ENCODE measurements at regions not wholly inside any gene's neighbourhood (a gene's known extent, or its start where the extent isn't known, plus 50 kb on each side); places are given as distances from the start of the nearest gene placed in this dataset.
A peak's percentile ranks its signal among the peaks of the same experiment; 100 is the strongest.

GRCh38 chr6:105494688-105495087 lies 91.8 kb upstream of the PREP start:
- Histone ChIP-seq H3K27me3 (ENCODE audit: control insufficient read depth, insufficient read depth, low read length) (no peaks in the 10 kb centered on the region), H3K4me1 (ENCODE audit: control insufficient read depth, insufficient read depth, low read length) (peaks cover 4% of the 10 kb centered on the region), H3K4me2 (ENCODE audit: low read length) (no peak overlapping the region), H3K36me3 (ENCODE audit: insufficient read depth, low read length) (no peaks in the 10 kb centered on the region), H3K9ac (ENCODE audit: low read depth, low read length) (no peak overlapping the region), H3K4me3 (ENCODE audit: low read length) (no peak overlapping the region), H3K9me3 (replicated peaks; ENCODE audit: low read length) (no peaks in the 10 kb centered on the region)

DNA sequence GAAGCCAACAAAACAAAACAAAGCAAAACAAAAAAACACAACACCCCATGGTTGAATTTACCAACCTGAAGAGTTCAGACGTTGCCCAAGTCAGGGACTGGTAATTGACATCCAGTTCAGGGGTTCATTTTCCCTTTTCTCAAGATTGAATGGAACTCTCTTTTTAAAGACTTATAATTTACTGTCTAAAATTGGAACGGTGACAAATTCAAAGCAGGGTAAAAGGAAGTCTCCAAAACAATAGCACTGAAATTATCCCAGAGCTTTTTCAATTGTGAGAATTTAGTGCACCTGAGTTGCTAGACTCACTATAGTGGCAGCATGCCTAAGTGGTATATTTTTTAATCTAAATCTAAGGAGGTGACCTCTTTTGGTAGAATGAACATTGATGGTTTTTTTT lies 90.9 kb upstream of the PREP start:
- no peak overlapping the region for H3K4me3 ChIP-seq (ENCODE audit: low read length)
- H3K9me3 ChIP-seq (replicated peaks; ENCODE audit: low read length), result no peaks in the 10 kb centered on the region
- H3K27me3 ChIP-seq (ENCODE audit: control insufficient read depth, insufficient read depth, low read length), result no peaks in the 10 kb centered on the region
- H3K36me3 ChIP-seq (ENCODE audit: insufficient read depth, low read length), result no peaks in the 10 kb centered on the region
- no peak overlapping the region for H3K4me2 ChIP-seq (ENCODE audit: low read length)
- no peak overlapping the region for H3K9ac ChIP-seq (ENCODE audit: low read depth, low read length)
- H3K4me1 ChIP-seq (ENCODE audit: control insufficient read depth, insufficient read depth, low read length), result peaks cover under 1% of the 10 kb centered on the region

GRCh38 chr6:105492706-105493673 lies 90.1 kb upstream of the PREP start:
- Histone ChIP-seq H3K9me3 (replicated peaks; ENCODE audit: low read length) (no peaks in the 10 kb centered on the region), H3K36me3 (ENCODE audit: insufficient read depth, low read length) (no peaks in the 10 kb centered on the region), H3K4me2 (ENCODE audit: low read length) (no peak overlapping the region), H3K4me1 (ENCODE audit: control insufficient read depth, insufficient read depth, low read length) (peaks cover 3% of the 10 kb centered on the region), H3K4me3 (ENCODE audit: low read length) (no peak overlapping the region), H3K9ac (ENCODE audit: low read depth, low read length) (no peak overlapping the region), H3K27me3 (ENCODE audit: control insufficient read depth, insufficient read depth, low read length) (no peaks in the 10 kb centered on the region)

- Histone ChIP-seq H3K9ac (ENCODE audit: low read depth, low read length) (no peak overlapping the region), H3K27me3 (ENCODE audit: control insufficient read depth, insufficient read depth, low read length) (no peaks in the 10 kb centered on the region), H3K4me2 (ENCODE audit: low read length) (no peak overlapping the region), H3K36me3 (ENCODE audit: insufficient read depth, low read length) (no peaks in the 10 kb centered on the region), H3K4me1 (ENCODE audit: control insufficient read depth, insufficient read depth, low read length) (peaks cover 8% of the 10 kb centered on the region), H3K4me3 (ENCODE audit: low read length) (no peak overlapping the region), H3K9me3 (replicated peaks; ENCODE audit: low read length) (no peaks in the 10 kb centered on the region)
Observed at GRCh38 chr6:105489216-105489530, 86.3 kb upstream of the PREP start.

- H3K27me3 ChIP-seq (ENCODE audit: control insufficient read depth, insufficient read depth, low read length), result no peaks in the 10 kb centered on the region
- H3K36me3 ChIP-seq (ENCODE audit: insufficient read depth, low read length), result no peaks in the 10 kb centered on the region
- H3K9ac ChIP-seq (ENCODE audit: low read depth, low read length), result peak overlapping the region; percentile 8
- H3K4me2 ChIP-seq (ENCODE audit: low read length), result peak overlapping the region; percentile 29
- no peaks in the 10 kb centered on the region for H3K9me3 ChIP-seq (replicated peaks; ENCODE audit: low read length)
- H3K4me3 ChIP-seq (ENCODE audit: low read length), result no peak overlapping the region
- H3K4me1 ChIP-seq (ENCODE audit: control insufficient read depth, insufficient read depth, low read length), result peaks cover 13% of the 10 kb centered on the region
Observed at GRCh38 chr6:105488516-105489215, 85.8 kb upstream of the PREP start.

- Histone ChIP-seq H3K27me3 (ENCODE audit: control insufficient read depth, insufficient read depth, low read length) (no peaks in the 10 kb centered on the region), H3K4me3 (ENCODE audit: low read length) (no peak overlapping the region), H3K9me3 (replicated peaks; ENCODE audit: low read length) (no peaks in the 10 kb centered on the region), H3K9ac (ENCODE audit: low read depth, low read length) (no peak overlapping the region), H3K4me1 (ENCODE audit: control insufficient read depth, insufficient read depth, low read length) (peaks cover 28% of the 10 kb centered on the region), H3K4me2 (ENCODE audit: low read length) (no peak overlapping the region), H3K36me3 (ENCODE audit: insufficient read depth, low read length) (no peaks in the 10 kb centered on the region)
Observed at GRCh38 chr6:105487040-105487790, 84.3 kb upstream of the PREP start.

GRCh38 chr6:105485456-105485855 lies 82.6 kb upstream of the PREP start:
- H3K9ac ChIP-seq (ENCODE audit: low read depth, low read length), result no peak overlapping the region
- no peaks in the 10 kb centered on the region for H3K9me3 ChIP-seq (replicated peaks; ENCODE audit: low read length)
- H3K4me2 ChIP-seq (ENCODE audit: low read length), result no peak overlapping the region
- H3K36me3 ChIP-seq (ENCODE audit: insufficient read depth, low read length), result no peaks in the 10 kb centered on the region
- peaks cover 30% of the 10 kb centered on the region for H3K4me1 ChIP-seq (ENCODE audit: control insufficient read depth, insufficient read depth, low read length)
- no peak overlapping the region for H3K4me3 ChIP-seq (ENCODE audit: low read length)
- H3K27me3 ChIP-seq (ENCODE audit: control insufficient read depth, insufficient read depth, low read length), result no peaks in the 10 kb centered on the region

GRCh38 chr6:105484238-105485161 lies 81.6 kb upstream of the PREP start:
- Histone ChIP-seq H3K4me3 (ENCODE audit: low read length) (no peak overlapping the region), H3K36me3 (ENCODE audit: insufficient read depth, low read length) (no peaks in the 10 kb centered on the region), H3K27me3 (ENCODE audit: control insufficient read depth, insufficient read depth, low read length) (no peaks in the 10 kb centered on the region), H3K9ac (ENCODE audit: low read depth, low read length) (peak overlapping the region; percentile 32), H3K4me1 (ENCODE audit: control insufficient read depth, insufficient read depth, low read length) (peaks cover 30% of the 10 kb centered on the region), H3K4me2 (ENCODE audit: low read length) (no peak overlapping the region), H3K9me3 (replicated peaks; ENCODE audit: low read length) (no peaks in the 10 kb centered on the region)

- no peaks in the 10 kb centered on the region for H3K27me3 ChIP-seq (ENCODE audit: control insufficient read depth, insufficient read depth, low read length)
- no peaks in the 10 kb centered on the region for H3K9me3 ChIP-seq (replicated peaks; ENCODE audit: low read length)
- peak overlapping the region; percentile 55 for H3K4me2 ChIP-seq (ENCODE audit: low read length)
- H3K9ac ChIP-seq (ENCODE audit: low read depth, low read length), result peak overlapping the region; percentile 32
- H3K36me3 ChIP-seq (ENCODE audit: insufficient read depth, low read length), result no peaks in the 10 kb centered on the region
- H3K4me1 ChIP-seq (ENCODE audit: control insufficient read depth, insufficient read depth, low read length), result peaks cover 27% of the 10 kb centered on the region
- no peak overlapping the region for H3K4me3 ChIP-seq (ENCODE audit: low read length)
Observed at GRCh38 chr6:105483492-105483891, 80.6 kb upstream of the PREP start.

DNA sequence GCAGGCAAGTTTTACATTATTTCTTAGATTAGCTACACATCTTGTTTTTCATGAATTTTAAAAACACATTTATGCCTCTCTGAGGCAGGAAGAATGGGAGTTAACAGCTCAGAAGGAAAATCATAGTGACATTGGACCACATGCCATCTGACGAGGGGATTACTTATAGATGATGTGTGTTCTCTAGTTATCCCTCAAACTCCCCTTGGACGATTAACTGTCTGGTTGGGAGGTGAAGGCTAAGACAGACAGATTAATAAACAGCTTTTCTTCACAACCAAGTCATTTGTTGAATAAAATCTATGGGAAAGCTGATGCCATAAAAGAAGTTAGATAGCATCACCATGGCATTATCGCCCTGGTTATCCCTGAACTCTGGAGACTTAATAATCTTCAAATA lies 80.0 kb upstream of the PREP start:
- Histone ChIP-seq H3K4me2 (ENCODE audit: low read length) (no peak overlapping the region), H3K9me3 (replicated peaks; ENCODE audit: low read length) (no peaks in the 10 kb centered on the region), H3K27me3 (ENCODE audit: control insufficient read depth, insufficient read depth, low read length) (no peaks in the 10 kb centered on the region), H3K4me1 (ENCODE audit: control insufficient read depth, insufficient read depth, low read length) (peaks cover 27% of the 10 kb centered on the region), H3K9ac (ENCODE audit: low read depth, low read length) (peak overlapping the region; percentile 19), H3K36me3 (ENCODE audit: insufficient read depth, low read length) (no peaks in the 10 kb centered on the region), H3K4me3 (ENCODE audit: low read length) (no peak overlapping the region)

All from skeletal muscle satellite cell (primary cell).